ENCODE measurements at regions not wholly inside any gene's neighbourhood (a gene's known extent, or its start where the extent isn't known, plus 50 kb on each side); places are given as distances from the start of the nearest gene placed in this dataset.

- no peak for TF ChIP-seq CTCF (conservative IDR thresholded peaks at IDR 0.05; ENCODE audit: low read depth, low read length)
- no peak for TF ChIP-seq POLR2A (IDR thresholded peaks at IDR 0.05; ENCODE audit: low read depth, low read length)
- TF ChIP-seq USF2 (IDR thresholded peaks at IDR 0.05; ENCODE audit: low read depth, low read length) = no peak
- no peak for TF ChIP-seq CEBPB (IDR thresholded peaks at IDR 0.05; ENCODE audit: low read depth, low read length)
- no peak for TF ChIP-seq SMC3 (IDR thresholded peaks at IDR 0.05; ENCODE audit: low read depth, low read length)
- no peak for TF ChIP-seq CHD1 (IDR thresholded peaks at IDR 0.05; ENCODE audit: low read depth, low read length)
- no peak for TF ChIP-seq RAD21 (IDR thresholded peaks at IDR 0.05; ENCODE audit: low read length)
- TF ChIP-seq BHLHE40 (IDR thresholded peaks at IDR 0.05; ENCODE audit: low read depth, low read length) = no peak
- TF ChIP-seq NFE2L2 (IDR thresholded peaks at IDR 0.05; ENCODE audit: low read depth, low read length) = no peak
- no peak for TF ChIP-seq FOS (IDR thresholded peaks at IDR 0.05; ENCODE audit: low read depth, low read length)
- TF ChIP-seq MAZ (IDR thresholded peaks at IDR 0.05; ENCODE audit: borderline replicate concordance, low read depth, low read length) = no peak
Observed at GRCh38 chr2:223243233-223243632, 191.2 kb downstream of the KCNE4 start.

All from IMR-90 (cell line).